ENCODE measurements at regions not wholly inside any gene's neighbourhood (a gene's known extent, or its start where the extent isn't known, plus 50 kb on each side); places are given as distances from the start of the nearest gene placed in this dataset.
"Not testable (repeated sequence)": the region's sequence is repeated elsewhere in the genome, so short reads cannot be mapped to it uniquely, and the experiment has no call there.

DNA sequence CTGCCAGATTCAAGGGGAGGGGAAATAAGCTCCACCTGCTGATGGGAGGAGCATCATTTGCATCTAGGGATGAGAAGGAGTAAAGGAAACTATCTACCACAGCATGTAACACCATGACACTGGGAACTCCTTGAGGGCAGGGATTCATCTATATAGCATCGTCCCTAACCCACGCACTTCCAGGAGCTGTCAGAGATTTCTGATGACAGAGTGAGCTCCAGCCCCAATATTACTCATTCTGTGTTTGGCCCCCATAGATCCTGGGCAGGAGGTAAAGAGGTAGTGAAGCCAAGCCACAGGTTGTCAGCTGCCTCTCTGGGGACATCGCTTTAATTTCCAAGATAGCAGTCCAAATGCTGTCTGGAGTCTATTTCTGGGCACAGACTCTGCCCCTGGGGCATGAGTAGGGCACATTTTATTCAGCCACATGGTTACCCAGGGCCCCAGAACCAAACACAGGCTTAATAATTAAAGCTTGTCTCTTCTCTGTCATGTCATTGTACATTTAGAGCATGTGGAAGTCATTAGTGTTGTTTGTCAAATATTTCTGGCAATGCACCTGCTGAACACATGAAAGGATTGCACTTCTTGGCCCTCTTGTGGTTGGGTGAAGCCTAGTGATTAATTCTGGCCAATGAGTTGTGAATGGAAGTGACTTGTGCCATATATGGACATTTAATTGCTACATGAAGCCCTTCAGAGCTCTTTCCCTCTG lies 105.9 kb upstream of the POU3F1 start:
- DNase-seq, result no peak

DNA sequence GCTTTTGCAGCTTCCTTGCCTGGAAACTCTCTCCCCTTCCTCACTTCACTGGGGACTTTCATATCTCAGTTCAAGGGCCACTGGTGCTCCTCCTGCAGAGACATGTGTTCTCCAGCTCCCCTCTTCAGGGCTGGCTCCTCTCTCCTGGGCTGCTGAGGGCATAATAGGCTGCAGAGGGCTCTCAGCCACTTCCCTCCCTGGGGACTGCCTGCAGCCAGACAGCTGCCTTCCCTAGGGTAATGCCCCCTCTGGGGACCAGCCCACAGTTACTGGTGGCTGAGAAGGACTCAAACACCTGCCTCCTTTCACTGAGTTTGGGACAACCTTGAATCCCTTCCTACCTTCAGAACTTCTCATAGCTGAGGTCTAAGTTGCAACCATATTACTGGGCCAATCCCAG lies 104.8 kb upstream of the POU3F1 start:
- DNase-seq, result no peak

DNA sequence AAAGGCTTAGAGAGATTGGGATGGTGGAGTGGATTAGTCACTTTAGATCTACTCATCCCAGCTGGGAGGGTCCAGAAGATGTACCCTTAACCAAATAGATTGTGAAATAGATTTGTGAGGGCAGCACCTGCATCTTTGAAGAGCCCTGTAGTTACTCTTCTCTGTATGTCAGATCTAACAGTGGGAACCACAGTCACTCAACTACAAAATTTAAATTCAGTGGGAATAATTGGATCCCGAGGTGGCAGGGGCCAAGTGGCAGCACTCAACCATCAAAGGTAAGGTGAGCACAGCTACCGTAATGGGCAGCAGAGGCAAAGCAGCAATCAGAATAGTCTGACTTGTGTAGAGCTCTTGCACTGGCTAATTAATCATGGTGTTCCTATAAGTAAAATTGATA lies 99.5 kb upstream of the POU3F1 start:
- not testable (repeated sequence) for DNase-seq

DNA sequence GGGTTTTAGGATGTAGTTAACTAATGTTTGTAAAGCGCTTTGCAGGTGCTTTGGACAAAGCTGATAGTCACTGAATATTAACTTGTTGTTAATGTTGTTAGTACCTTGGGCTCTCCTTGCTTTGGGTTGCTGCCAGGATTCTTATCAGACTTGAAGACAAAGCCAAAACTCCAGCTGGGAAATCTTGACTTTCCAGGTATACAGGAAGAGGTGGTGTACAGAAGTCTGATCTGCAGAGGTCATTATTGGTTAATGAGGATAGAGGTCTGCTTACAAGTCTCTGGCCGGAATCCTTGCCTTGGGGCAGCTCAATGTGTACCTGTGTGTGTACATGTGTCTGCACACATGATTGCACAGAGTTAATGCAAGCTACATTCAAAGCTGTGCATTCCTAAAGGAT lies 96.0 kb upstream of the POU3F1 start:
- DNase-seq, result no peak

DNA sequence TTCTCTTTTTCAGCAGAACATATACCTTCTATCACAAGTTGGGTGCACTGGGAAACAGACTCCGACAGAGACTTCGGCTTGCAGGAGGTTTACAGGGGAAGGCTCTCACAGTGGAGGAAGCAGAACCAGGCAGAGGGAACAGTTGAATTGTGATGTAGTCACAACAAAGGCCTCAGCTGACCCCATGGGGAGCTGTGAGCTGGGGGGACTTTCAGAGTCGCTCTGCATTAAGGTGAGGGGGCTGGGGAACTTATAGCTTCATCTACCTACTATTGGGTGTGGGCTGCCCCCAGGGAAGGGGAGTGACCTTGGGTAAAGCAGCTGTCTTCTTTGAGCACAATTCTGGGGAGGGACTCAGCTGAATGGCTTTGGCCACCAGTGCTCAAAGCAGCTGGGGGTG lies 94.9 kb upstream of the POU3F1 start:
- DNase-seq, result no peak

DNA sequence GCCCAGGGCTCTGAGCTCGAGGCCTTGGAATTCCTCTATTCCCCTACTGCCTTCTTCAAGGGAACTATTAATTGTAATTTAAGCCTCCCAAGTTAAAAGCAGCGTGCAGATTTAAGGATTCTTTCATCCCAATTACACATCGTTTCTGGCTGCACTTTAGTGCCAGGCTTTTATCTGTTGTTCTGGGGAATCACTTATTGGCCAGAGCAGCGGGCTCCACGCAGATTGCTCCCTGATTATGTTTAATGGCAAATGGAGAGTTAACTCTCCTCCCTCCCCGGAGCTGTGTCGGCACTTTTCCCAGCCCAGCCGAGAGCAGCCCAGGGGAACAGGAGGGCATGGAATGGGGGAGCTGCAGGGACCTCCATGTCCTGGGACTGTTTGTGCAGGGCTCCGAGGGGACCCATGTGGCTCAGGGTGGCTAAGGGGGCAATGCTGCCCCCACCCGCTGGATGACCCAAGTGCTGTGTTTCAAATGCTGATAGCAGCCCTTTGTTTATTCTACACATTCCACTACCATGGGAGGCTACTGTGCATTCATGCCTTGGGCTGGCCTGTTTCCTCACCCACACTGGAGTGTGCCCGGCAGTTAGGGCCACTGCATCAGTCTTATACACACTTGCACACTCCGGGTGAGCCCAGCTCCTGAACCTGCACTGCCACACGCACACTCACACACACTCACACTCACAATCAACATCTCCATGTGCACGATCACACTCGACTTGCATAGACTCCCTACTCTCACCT lies 93.3 kb upstream of the POU3F1 start:
- DNase-seq, result peak in 1 of 58 donors; percentile 8

DNA sequence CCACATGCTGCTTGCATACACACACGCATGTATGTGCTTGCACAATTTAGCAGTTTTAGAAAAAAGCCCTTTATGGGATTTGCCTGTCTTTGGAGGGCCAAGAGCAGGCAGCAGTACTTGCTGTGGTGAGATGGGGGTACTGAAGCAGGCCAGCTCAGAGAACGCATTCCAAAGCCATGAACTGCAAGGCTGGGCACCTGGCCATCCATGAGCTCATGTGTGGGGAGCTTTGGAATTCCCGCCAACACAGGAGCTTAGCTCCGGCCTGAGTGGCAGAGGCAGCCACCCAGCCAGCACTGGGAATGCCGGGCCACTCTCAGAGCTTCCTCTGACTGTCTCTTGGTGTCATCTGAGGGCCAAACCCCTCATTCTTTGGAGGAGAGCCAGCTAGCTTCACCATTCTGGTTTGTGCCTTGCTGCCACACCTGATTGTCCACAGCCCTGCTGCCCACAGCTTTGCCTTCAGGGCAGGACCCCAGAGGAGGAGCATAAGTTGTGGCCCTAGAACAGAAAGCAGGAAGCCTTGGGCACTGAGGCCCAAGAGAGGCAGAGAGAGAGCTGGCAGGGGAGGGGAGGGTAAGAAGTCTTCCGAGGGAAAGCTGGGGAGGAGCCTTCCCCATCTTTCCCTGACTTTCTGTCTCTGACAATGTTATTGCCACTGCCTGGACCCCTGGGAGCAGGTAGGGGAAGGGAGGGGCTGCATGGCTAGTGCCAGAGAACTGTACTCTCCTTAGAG lies 92.1 kb upstream of the POU3F1 start:
- peak in 45 of 58 donors; percentile 8 to 78 (median 40) for DNase-seq

DNA sequence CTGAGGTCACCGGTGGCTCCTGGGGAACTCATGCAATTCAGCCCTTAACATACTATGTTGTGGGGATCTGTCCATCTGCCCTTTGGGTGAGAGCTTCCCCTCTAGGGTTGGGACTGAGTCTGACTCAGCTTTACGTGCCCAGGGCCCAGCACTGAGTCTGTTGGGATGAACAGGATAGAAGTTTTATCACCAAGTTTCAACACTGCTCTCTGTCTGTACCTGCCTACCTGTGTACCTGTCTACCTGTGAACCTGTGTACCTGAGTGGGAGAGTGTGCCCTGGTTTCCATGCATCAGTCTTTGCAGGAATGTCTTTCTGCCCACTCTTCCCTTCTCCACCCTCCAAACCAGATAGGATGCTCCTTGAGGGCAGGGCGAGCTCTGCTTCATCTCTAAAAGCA lies 90.6 kb upstream of the POU3F1 start:
- DNase-seq, result no peak

DNA sequence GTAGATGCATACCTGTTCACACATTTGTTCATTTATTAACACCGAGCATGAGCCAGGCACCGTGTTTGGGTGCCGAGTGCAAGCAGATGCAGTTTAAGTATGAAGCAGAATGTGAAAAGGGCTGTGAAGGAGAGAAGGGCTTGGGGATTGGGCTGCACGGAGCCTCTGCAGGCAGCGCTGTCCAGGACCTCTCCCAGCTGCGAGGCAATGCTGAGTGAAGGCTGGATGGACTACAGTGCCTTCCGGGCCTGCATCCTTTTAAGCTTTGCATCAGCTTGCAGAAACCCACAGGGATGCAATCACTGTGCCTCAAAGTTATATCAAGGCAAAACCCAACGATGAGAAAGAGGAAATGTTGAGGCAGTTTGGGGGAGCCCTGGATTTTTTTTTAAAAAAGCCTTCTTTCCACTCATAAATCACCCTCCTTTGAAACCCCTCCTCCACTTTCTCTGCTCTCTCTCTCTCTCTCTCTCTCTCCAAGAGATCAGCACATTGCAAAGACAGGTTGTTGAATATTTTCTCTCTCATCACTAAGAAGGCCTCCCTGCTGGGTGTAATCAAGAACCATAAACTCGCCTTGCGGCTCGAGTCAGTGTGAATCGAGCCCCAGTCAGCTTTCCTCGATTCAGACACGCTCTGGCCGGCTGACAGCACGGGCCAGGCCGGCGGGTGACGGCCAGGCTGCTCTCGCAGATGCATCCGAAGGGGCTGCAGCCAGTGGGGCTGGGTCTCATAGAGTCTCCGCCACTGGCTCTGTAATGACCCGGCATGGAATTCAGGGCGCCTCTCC lies 89.2 kb upstream of the POU3F1 start:
- no peak for DNase-seq

DNA sequence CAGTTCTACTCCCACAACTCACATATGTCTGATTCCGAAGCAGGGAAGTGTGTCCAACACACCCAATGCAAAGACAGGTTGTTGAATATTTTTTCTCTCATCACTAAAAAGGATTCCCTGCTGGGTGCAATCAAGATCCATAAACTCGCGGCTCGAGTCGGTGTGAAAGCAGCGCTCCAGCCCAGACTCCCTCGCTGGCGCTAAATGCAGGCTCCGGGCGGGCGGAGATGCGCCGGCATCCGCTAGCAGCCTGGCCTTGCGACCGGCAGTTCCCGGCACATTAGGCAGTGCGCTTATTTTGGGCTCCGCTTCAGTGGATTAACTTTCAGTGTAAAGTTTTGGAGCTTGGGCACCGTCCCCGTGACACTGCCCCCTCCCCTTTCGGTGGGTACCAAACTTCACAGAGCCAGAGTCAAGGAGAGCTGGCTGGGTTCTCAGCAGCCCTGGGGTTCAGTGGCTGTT lies 87.7 kb upstream of the POU3F1 start:
- DNase-seq, result peak in 31 of 58 donors; percentile 16 to 76 (median 38)

DNA sequence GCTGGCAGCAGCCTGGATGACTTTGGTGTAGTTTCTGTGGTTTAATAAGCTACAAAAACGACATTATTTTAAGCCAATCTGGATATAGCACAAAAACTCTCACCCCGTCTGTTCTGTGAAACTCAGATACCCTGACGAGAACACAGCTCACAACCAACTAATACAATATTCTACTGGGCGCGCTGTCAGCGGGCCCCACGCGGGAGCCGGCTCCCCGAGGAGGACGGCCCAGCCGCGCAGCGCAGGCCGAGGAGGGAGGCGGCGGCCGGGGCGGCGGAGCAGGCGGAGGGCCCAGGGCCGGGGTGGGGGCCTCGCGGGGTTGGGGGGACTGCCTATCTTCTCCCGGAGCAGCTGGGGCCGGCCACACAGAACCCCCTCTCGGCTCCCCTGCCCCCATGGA lies 87.2 kb upstream of the POU3F1 start:
- DNase-seq, result peak in 13 of 58 donors; percentile 16 to 76 (median 47)

DNA sequence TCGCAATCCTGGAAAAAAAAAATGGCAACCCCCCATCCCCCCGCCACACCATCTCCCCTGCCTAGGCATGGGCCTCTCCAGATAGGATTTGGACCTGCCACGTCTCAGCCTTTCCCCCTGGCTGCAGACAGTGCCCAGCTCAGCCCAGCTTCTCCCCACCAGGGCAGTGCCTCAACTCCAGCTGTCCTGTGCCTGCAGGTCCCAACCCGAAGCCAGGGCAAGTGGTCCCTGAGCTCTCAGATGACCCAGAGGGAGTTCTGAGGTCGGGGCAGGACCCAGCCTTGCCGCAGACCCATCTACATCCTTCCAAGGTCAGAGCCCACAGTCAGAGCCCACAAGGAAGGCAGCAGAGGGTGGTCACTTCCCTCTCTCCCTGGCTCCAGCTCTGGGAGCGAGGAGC lies 86.7 kb upstream of the POU3F1 start:
- no peak for DNase-seq

DNA sequence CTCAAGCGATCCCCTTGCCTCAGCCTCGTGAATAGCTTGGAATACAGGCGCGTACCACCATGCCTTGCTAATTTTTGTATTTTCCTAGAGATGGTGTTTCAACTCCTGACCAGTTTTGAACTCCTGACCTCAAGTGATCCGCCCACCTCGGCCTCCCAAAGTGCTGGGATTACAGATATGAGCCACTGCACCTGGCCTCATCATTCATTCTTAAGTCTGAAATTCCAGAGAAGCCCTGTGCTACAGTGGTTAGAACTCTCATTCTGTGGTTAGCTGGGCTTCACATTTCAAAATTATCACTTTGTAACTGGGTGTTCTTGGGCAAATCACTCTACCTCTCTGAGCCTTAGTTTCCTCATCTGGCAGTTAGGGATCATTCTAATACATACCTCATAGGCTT lies 86.1 kb upstream of the POU3F1 start:
- DNase-seq, result no peak

DNA sequence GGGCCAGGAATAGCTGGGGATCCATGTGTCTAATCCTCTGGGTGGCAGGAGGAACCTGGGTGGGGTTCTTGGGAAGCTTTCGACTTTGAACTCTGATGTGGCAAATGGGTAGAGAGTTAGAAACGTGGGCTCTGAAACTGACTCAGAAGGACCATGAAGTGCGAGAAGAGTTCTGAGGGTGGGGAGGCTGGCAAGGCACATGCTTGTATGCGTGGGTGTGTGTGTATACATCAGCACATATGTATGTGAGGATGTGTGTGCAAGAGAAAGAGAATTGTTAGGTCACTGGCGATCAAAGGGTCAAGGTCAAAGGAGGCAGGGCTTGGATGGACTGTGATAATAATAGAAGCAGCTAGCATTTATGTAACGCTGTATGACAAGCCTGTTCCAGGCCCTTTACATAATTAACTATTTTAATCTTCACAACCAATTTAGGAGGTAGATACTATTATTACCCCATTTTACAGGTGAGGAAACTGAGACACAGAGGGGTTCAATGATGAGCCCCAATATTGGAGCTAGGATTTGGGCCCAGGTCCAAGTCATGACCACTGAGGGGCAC lies 84.5 kb upstream of the POU3F1 start:
- no peak for DNase-seq

DNA sequence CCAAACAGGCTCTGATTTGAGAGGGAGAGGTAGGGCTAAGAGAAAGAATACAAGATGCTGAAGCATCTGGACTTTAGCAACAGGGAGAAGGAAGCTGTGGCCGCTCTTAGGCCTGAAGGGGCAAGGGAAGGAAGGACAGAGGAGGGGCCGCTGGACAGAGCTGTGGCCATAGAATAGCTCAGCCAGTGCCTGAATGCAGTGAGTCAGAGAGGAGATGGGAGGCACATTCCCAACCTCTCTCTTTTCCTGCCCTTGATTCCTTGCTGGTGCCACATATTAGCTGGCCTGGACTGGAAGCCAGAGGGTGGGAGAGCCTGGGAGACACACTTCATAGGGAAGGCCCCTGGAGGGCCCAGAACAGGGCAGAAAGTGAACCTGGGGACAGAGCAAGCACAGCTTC lies 83.4 kb upstream of the POU3F1 start:
- DNase-seq, result no peak

DNA sequence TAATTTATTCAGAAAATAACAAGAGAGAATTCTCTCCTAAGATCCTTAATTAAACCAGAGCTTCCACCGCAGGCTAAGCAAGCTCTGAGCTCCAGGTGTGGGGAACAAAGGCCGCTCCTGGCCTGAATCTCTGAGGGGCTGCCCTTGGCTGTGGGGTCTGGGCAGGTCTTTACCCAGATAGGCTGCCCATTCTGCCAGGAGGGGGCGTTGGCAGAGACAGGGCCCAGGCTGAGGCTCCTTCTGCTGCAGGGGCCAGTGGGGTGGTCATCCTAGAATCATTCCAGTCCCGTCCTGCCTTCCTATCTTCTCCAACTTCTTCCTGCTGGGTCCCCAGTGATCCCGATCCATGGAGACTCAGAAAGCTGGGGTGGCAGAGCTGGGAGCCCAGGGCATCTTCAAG lies 82.9 kb upstream of the POU3F1 start:
- no peak for DNase-seq

DNA sequence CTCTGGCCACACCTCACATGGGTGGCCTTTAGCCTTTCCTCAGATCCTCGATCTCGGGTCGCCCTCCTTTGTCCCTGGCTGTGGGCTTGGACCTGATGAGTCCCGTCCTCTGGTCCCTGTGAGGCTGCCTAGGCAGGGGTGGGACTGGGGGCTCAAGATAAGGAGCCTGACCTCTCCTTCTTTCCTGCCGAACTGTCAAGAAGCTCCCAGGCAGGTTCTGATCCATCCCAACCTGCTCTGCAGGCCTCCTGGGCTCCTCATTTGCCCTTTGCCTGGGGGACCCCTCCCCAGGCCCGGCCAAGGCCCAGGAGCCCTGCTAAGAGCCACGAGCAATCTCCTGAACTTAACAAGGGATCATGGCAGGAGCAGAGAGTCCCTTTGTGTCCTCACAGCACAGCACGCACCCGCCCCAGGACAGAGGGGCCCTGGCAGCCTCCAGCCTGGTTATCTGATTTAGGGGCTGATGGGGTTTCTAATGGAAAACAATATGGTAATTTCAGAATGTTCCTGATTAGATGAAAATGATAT lies 82.4 kb upstream of the POU3F1 start:
- no peak for DNase-seq

DNA sequence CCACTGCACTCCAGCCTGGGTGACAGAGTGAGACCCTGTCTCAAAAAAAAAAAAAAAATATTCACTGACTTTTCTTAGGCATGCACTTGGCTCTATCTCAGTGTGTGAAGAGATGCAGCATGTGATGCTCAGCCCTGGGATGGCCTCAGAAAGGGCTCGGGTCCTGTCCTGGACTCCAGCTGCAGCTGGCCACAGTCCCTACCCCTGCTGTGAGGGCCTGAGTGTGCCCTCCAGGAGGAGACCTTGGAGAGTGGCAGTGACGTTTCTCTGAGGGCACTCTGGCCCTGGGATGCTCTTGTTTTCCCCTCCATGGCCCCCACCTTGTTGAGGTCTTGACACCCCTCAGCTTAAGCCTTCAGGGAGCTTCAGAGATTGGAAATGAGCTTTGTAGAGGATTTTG lies 81.9 kb upstream of the POU3F1 start:
- DNase-seq, result no peak

DNA sequence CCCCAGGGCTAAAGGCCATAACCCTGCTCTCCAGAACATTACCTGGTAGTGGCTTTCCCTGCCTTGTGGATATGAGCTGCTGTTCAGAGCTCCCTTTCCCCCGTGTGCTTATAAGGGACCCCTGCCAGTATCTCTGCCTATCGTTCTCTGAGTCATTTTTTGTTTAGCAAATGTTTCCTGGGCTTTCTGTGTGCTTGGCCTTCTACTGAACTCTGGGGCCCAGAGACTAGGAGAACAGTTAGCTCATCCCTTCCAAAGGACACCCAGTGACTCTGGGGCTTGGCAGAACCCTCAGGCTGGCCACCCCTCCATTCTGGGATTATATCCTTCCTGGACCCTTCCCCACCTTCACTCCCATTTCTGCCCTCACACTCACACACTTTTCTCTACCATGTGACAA lies 80.8 kb upstream of the POU3F1 start:
- no peak for DNase-seq

DNA sequence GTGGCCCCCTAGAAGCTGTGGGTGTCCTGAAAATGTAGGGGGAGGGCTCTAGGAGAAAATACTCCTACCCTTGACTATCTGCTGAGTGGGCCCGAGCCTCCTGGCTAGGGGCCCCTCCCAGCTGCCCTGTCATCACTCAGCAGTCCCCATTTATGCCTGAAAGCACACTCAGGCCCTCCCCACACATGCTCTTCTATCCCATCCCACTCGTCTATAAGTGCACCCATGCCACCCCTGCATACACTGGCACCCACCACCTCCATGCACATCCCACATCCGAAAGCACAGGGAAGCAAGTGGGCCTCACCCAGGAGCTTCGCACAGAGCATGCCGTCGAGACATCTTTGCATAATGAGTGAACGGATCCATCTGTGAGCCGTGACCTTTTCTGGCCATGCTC lies 80.4 kb upstream of the POU3F1 start:
- DNase-seq, result no peak
